CMK (cell line): ENCODE measurements at regions not wholly inside any gene's neighbourhood (a gene's known extent, or its start where the extent isn't known, plus 50 kb on each side); places are given as distances from the start of the nearest gene placed in this dataset.
"Not testable (repeated sequence)": the region's sequence is repeated elsewhere in the genome, so short reads cannot be mapped to it uniquely, and the experiment has no call there.

ENCODE experiments used
- DNase-seq: peaks from one replicate; pipeline ENCODE4 v3.0.0-alpha.2; 2010; ENCODE audit warnings: low read depth

- DNase-seq: no peak
Measured at GRCh38 chr7:131726031-131726430, 169.6 kb upstream of the PODXL start.

GRCh38 chr7:131724776-131725345 lies 168.4 kb upstream of the PODXL start:
- DNase-seq: no peak

GRCh38 chr7:131723926-131724325 lies 167.5 kb upstream of the PODXL start:
- no peak for DNase-seq

GRCh38 chr7:131722371-131722770 lies 165.9 kb upstream of the PODXL start:
- no peak for DNase-seq

GRCh38 chr7:131721660-131722059 lies 165.2 kb upstream of the PODXL start:
- DNase-seq: no peak

GRCh38 chr7:131720703-131721102 lies 164.3 kb upstream of the PODXL start:
- DNase-seq: no peak

GRCh38 chr7:131717181-131717580 lies 160.8 kb upstream of the PODXL start:
- DNase-seq: no peak

GRCh38 chr7:131699323-131699722 lies 142.9 kb upstream of the PODXL start:
- no peak for DNase-seq

- peak; percentile 29 for DNase-seq
Measured at GRCh38 chr7:131692131-131692960, 135.9 kb upstream of the PODXL start.

- no peak for DNase-seq
Measured at GRCh38 chr7:131691454-131692130, 135.2 kb upstream of the PODXL start.

GRCh38 chr7:131690441-131690840 lies 134.0 kb upstream of the PODXL start:
- no peak for DNase-seq

- DNase-seq: no peak
Measured at GRCh38 chr7:131689662-131690234, 133.3 kb upstream of the PODXL start.

- peak; percentile 36 for DNase-seq
Measured at GRCh38 chr7:131688738-131689661, 132.6 kb upstream of the PODXL start.

- no peak for DNase-seq
Measured at GRCh38 chr7:131687296-131687695, 130.9 kb upstream of the PODXL start.

- DNase-seq: no peak
Measured at GRCh38 chr7:131686833-131687232, 130.4 kb upstream of the PODXL start.

- no peak for DNase-seq
Measured at GRCh38 chr7:131683536-131684125, 127.2 kb upstream of the PODXL start.

GRCh38 chr7:131681961-131682360 lies 125.5 kb upstream of the PODXL start:
- DNase-seq: no peak

- DNase-seq: not testable (repeated sequence)
Measured at GRCh38 chr7:131679071-131679470, 122.6 kb upstream of the PODXL start.

GRCh38 chr7:131676850-131677249 lies 120.4 kb upstream of the PODXL start:
- not testable (repeated sequence) for DNase-seq

- DNase-seq: no peak
Measured at GRCh38 chr7:131674131-131674530, 117.7 kb upstream of the PODXL start.

- no peak for DNase-seq
Measured at GRCh38 chr7:131673576-131673975, 117.1 kb upstream of the PODXL start.
